Neural progenitor cell (in vitro differentiated cells): ENCODE measurements at regions not wholly inside any gene's neighbourhood (a gene's known extent, or its start where the extent isn't known, plus 50 kb on each side); places are given as distances from the start of the nearest gene placed in this dataset.

Source experiments
- DNase-seq: peaks from one replicate; pipeline ENCODE4 v3.0.0-alpha.2; 2016; ENCODE audit warnings: low spot score
- H2AFZ ChIP-seq: fragments of 200-600 bp; sonication (generic); replicated peaks from 2 replicates; pipeline ENCODE4 v1.6.1; 2016; ENCODE audit warnings: antibody characterized with exemption
- H3F3A ChIP-seq: fragments of 200-600 bp; sonication (generic); 2 replicates; pipeline ENCODE4 v1.6.1; 2016; ENCODE audit warnings: antibody characterized with exemption, low read depth
- H3K27ac ChIP-seq: fragments of 200-600 bp; sonication (generic); 2 replicates; pipeline ENCODE4 v1.5.1; 2016; ENCODE audit warnings: mild to moderate bottlenecking
- H3K27me3 ChIP-seq: fragments of 200-600 bp; sonication (generic); 2 replicates; pipeline ENCODE4 v1.6.1; 2016; ENCODE audit warnings: mild to moderate bottlenecking, moderate library complexity
- H3K36me3 ChIP-seq: fragments of 200-600 bp; sonication (generic); 2 replicates; pipeline ENCODE4 v1.5.1; 2016
- H3K4me1 ChIP-seq: fragments of 200-600 bp; sonication (generic); 2 replicates; pipeline ENCODE4 v1.6.1; 2016; ENCODE audit warnings: mixed run types
- H3K4me2 ChIP-seq: fragments of 200-600 bp; sonication (generic); 2 replicates; pipeline ENCODE4 v1.6.1; 2016
- H3K4me3 ChIP-seq: fragments of 200-600 bp; sonication (generic); 2 replicates; pipeline ENCODE4 v1.5.1; 2016
- H3K79me2 ChIP-seq: fragments of 200-600 bp; sonication (generic); 2 replicates; pipeline ENCODE4 v1.6.1; 2016; ENCODE audit warnings: low read depth
- H3K9ac ChIP-seq: fragments of 200-600 bp; sonication (generic); 2 replicates; pipeline ENCODE4 v1.6.1; 2016
- H3K9me3 ChIP-seq: fragments of 200-600 bp; sonication (generic); 2 replicates; pipeline ENCODE4 v1.5.1; 2016; ENCODE audit warnings: low read depth
- H4K20me1 ChIP-seq: fragments of 200-600 bp; sonication (generic); 2 replicates; pipeline ENCODE4 v1.6.1; 2016; ENCODE audit warnings: low read depth
- H3K27ac Mint-ChIP-seq: 3 replicates; pipeline ENCODE4 v1.8.0; 2021; ENCODE audit warnings: mixed read lengths
- H3K27me3 Mint-ChIP-seq: 2 replicates; pipeline ENCODE4 v1.8.0; 2022; ENCODE audit warnings: low read depth, mild to moderate bottlenecking, inconsistent platforms, moderate library complexity, mixed read lengths; ENCODE audit not compliant: insufficient read depth
- H3K36me3 Mint-ChIP-seq: 3 replicates; pipeline ENCODE4 v1.8.0; 2021; ENCODE audit warnings: mixed read lengths
- H3K4me1 Mint-ChIP-seq: 3 replicates; pipeline ENCODE4 v1.8.0; 2021; ENCODE audit warnings: mixed read lengths
- H3K4me3 Mint-ChIP-seq: 3 replicates; pipeline ENCODE4 v1.8.0; 2021; ENCODE audit warnings: mild to moderate bottlenecking, moderate library complexity, mixed read lengths
- H3K9me3 Mint-ChIP-seq: 3 replicates; pipeline ENCODE4 v1.8.0; 2020; ENCODE audit warnings: mixed read lengths
- CTCF ChIP-seq: fragments of 200-600 bp; sonication (generic); IDR thresholded peaks from 2 replicates; pipeline ENCODE4 v1.5.1; 2017; ENCODE audit warnings: antibody characterized with exemption, mild to moderate bottlenecking
- EZH2 ChIP-seq: fragments of 200-600 bp; sonication (generic); IDR thresholded peaks from 2 replicates; pipeline ENCODE4 v1.6.1; 2017; ENCODE audit warnings: antibody characterized with exemption, mild to moderate bottlenecking, moderate library complexity
- EZH2phosphoT487 ChIP-seq: fragments of 200-600 bp; sonication (generic); IDR thresholded peaks from 2 replicates; pipeline ENCODE4 v1.6.1; 2017; ENCODE audit warnings: antibody characterized with exemption

- peaks cover 5% of the 10 kb centered on the region for H3K27me3 Mint-ChIP-seq
- H3K36me3 Mint-ChIP-seq = no peaks in the 10 kb centered on the region
- Histone ChIP-seq H3K4me3 (no peak overlapping the region), H3F3A (peaks cover 28% of the 10 kb centered on the region), H4K20me1 (no peaks in the 10 kb centered on the region), H3K36me3 (no peaks in the 10 kb centered on the region), H3K9ac (no peak overlapping the region), H3K9me3 (no peaks in the 10 kb centered on the region), H3K27ac (no peak overlapping the region), H3K4me1 (peaks cover 38% of the 10 kb centered on the region), H3K4me2 (no peak overlapping the region), H3K79me2 (no peaks in the 10 kb centered on the region), H3K27me3 (no peaks in the 10 kb centered on the region), H2AFZ (no peak overlapping the region)
- DNase-seq = no peak
- H3K9me3 Mint-ChIP-seq = peaks cover 15% of the 10 kb centered on the region
- peaks cover 36% of the 10 kb centered on the region for H3K4me1 Mint-ChIP-seq
- TF ChIP-seq CTCF (no peak), EZH2 (no peak), EZH2phosphoT487 (no peak)
- H3K27ac Mint-ChIP-seq = no peak overlapping the region
- H3K4me3 Mint-ChIP-seq = no peak overlapping the region
Measured at GRCh38 chrX:40446921-40447320, 133.8 kb upstream of the ATP6AP2 start.

GRCh38 chrX:40445691-40446090 lies 135.1 kb upstream of the ATP6AP2 start:
- Histone ChIP-seq H3K9ac (no peak overlapping the region), H3K79me2 (no peaks in the 10 kb centered on the region), H3F3A (peaks cover 28% of the 10 kb centered on the region), H3K9me3 (no peaks in the 10 kb centered on the region), H2AFZ (no peak overlapping the region), H3K36me3 (no peaks in the 10 kb centered on the region), H3K4me2 (peak overlapping the region; percentile 53), H3K27me3 (no peaks in the 10 kb centered on the region), H3K4me1 (peaks cover 38% of the 10 kb centered on the region), H3K4me3 (no peak overlapping the region), H3K27ac (peak overlapping the region; percentile 83), H4K20me1 (no peaks in the 10 kb centered on the region)
- Mint-ChIP-seq H3K4me3 (no peak overlapping the region), H3K36me3 (no peaks in the 10 kb centered on the region), H3K27ac (peak overlapping the region; percentile 4), H3K27me3 (peaks cover 5% of the 10 kb centered on the region), H3K9me3 (peaks cover 7% of the 10 kb centered on the region), H3K4me1 (peaks cover 38% of the 10 kb centered on the region)
- no peak for TF ChIP-seq EZH2
- TF ChIP-seq CTCF = no peak
- no peak for TF ChIP-seq EZH2phosphoT487
- DNase-seq = no peak

- DNase-seq = peak; percentile 90
- Histone ChIP-seq H3K4me3 (no peak overlapping the region), H4K20me1 (no peaks in the 10 kb centered on the region), H3K9ac (no peak overlapping the region), H3K79me2 (no peaks in the 10 kb centered on the region), H3K4me1 (peaks cover 38% of the 10 kb centered on the region), H3K4me2 (peak overlapping the region; percentile 53), H2AFZ (no peak overlapping the region), H3K27me3 (no peaks in the 10 kb centered on the region), H3F3A (peaks cover 28% of the 10 kb centered on the region), H3K27ac (peak overlapping the region; percentile 83), H3K36me3 (no peaks in the 10 kb centered on the region), H3K9me3 (no peaks in the 10 kb centered on the region)
- H3K4me3 Mint-ChIP-seq = no peak overlapping the region
- TF ChIP-seq EZH2 (no peak), EZH2phosphoT487 (no peak)
- H3K27me3 Mint-ChIP-seq = peaks cover 5% of the 10 kb centered on the region
- H3K9me3 Mint-ChIP-seq = peaks cover 2% of the 10 kb centered on the region
- H3K27ac Mint-ChIP-seq = peak overlapping the region; percentile 4
- H3K36me3 Mint-ChIP-seq = no peaks in the 10 kb centered on the region
- H3K4me1 Mint-ChIP-seq = peaks cover 41% of the 10 kb centered on the region
Measured at GRCh38 chrX:40444798-40445496, 135.8 kb upstream of the ATP6AP2 start.

- Mint-ChIP-seq H3K27ac (no peak overlapping the region), H3K27me3 (peaks cover 2% of the 10 kb centered on the region), H3K4me1 (peaks cover 43% of the 10 kb centered on the region), H3K4me3 (peak overlapping the region; percentile 35), H3K9me3 (no peaks in the 10 kb centered on the region), H3K36me3 (no peaks in the 10 kb centered on the region)
- Histone ChIP-seq H3K36me3 (no peaks in the 10 kb centered on the region), H3F3A (peaks cover 28% of the 10 kb centered on the region), H3K4me1 (peaks cover 38% of the 10 kb centered on the region), H3K27me3 (no peaks in the 10 kb centered on the region), H3K9ac (no peak overlapping the region), H3K4me2 (peak overlapping the region; percentile 53), H3K79me2 (no peaks in the 10 kb centered on the region), H3K4me3 (no peak overlapping the region), H3K27ac (no peak overlapping the region), H4K20me1 (no peaks in the 10 kb centered on the region), H3K9me3 (no peaks in the 10 kb centered on the region), H2AFZ (no peak overlapping the region)
- no peak for DNase-seq
- TF ChIP-seq EZH2 = no peak
- no peak for TF ChIP-seq CTCF
- TF ChIP-seq EZH2phosphoT487 = no peak
Measured at GRCh38 chrX:40444133-40444532, 136.6 kb upstream of the ATP6AP2 start.
